Right lobe of liver (tissue), 4 donors: ENCODE measurements at regions not wholly inside any gene's neighbourhood (a gene's known extent, or its start where the extent isn't known, plus 50 kb on each side); places are given as distances from the start of the nearest gene placed in this dataset.

Experiments
- CTCF ChIP-seq, 4 donors: fragments of 200-600 bp in 3 of 4; fragments of 450-650 bp in 1 of 4; IDR thresholded peaks; one replicate each; pipeline versions ENCODE4 v1.5.1 to v1.8.0; 2016 to 2022; ENCODE audit warnings: antibody characterized with exemption in 4 of 4, mild to moderate bottlenecking in 2 of 4
- POLR2A ChIP-seq: fragments of 450-650 bp; IDR thresholded peaks from one replicate; pipeline ENCODE4 v1.6.1; 2017; ENCODE audit warnings: antibody characterized with exemption, mild to moderate bottlenecking
- donor health status: DM: no; HTN: no; CAD: no.
- donor health status: DM: no; HTN: no; CAD: no.
- donor health status: DM: no; HTN: yes; CAD: no.

GRCh38 chr5:147045290-147045689, 166.7 kb upstream of the PPP2R2B start:
- no peak for TF ChIP-seq CTCF (IDR thresholded peaks at IDR 0.05)
- no peak for TF ChIP-seq POLR2A
